ENCODE measurements at regions not wholly inside any gene's neighbourhood (a gene's known extent, or its start where the extent isn't known, plus 50 kb on each side); places are given as distances from the start of the nearest gene placed in this dataset.

DNA sequence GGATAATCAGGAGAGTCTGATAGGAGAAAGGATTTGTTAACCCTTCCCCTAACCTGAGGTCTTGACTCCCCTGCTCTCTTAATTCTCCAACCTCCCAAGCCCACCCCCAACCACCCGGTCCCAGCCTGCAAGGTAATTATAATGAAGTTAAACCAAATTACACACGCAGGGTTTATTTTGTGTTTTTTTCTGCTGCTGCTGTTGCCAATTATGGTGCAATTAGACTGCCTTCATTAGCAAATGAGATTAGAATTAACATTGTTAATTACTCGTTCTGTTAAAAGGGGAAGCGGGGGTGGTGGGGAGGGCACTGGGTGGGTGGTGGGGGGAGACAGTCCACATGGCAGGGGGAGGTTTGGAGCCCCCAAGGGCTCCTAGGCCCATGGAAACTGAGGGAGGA lies 128.9 kb downstream of the CCT6B start:
- peaks cover 33% of the 10 kb centered on the region for H3K9me3 Mint-ChIP-seq (ENCODE audit: unreplicated experiment)
- TF ChIP-seq, protein P1, sequence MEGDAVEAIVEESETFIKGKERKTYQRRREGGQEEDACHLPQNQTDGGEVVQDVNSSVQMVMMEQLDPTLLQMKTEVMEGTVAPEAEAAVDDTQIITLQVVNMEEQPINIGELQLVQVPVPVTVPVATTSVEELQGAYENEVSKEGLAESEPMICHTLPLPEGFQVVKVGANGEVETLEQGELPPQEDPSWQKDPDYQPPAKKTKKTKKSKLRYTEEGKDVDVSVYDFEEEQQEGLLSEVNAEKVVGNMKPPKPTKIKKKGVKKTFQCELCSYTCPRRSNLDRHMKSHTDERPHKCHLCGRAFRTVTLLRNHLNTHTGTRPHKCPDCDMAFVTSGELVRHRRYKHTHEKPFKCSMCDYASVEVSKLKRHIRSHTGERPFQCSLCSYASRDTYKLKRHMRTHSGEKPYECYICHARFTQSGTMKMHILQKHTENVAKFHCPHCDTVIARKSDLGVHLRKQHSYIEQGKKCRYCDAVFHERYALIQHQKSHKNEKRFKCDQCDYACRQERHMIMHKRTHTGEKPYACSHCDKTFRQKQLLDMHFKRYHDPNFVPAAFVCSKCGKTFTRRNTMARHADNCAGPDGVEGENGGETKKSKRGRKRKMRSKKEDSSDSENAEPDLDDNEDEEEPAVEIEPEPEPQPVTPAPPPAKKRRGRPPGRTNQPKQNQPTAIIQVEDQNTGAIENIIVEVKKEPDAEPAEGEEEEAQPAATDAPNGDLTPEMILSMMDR (IDR thresholded peaks at IDR 0.05; ENCODE audit: unreplicated experiment): no peak
- H3K4me1 Mint-ChIP-seq (ENCODE audit: insufficient read depth, unreplicated experiment): no peaks in the 10 kb centered on the region
- CTCF ChIA-PET: no interaction called here
- DNase-seq (ENCODE audit: unreplicated experiment): no peak
- H3K4me3 Mint-ChIP-seq (ENCODE audit: unreplicated experiment): no peak overlapping the region
- POLR2A ChIA-PET: no interaction called here
- no peaks in the 10 kb centered on the region for H3K27me3 Mint-ChIP-seq (ENCODE audit: insufficient read depth, unreplicated experiment)
- H3K27ac Mint-ChIP-seq (ENCODE audit: low read depth, unreplicated experiment): no peak overlapping the region
- intact Hi-C loops (cut with micrococcal nuclease): no loop called here
- H3K36me3 Mint-ChIP-seq (ENCODE audit: insufficient read depth, unreplicated experiment): no peaks in the 10 kb centered on the region
- BruUV-seq (replicated peaks): no TSS peak

DNA sequence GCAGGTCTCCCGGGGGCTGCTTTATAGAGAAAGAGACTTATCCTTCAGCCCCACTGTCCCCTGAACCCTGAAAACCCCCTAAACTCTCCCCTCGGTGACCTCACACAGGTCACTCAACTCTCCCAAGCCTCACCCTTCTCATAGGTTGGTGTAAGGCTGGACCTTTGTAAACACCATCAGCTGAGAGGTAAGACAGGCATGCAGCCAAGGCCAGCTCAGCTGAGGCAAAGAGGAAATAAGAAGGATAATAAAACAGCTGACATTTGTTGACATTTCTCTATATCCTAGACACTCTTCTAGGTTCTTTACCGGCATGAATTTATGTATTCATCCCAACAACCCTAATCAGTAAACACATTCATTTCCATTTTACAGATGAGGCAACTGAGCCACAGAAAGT lies 134.3 kb downstream of the CCT6B start:
- TF ChIP-seq, protein P1 (IDR thresholded peaks at IDR 0.05; ENCODE audit: unreplicated experiment): no peak
- Mint-ChIP-seq H3K27me3 (ENCODE audit: insufficient read depth, unreplicated experiment) (no peaks in the 10 kb centered on the region), H3K4me3 (ENCODE audit: unreplicated experiment) (no peak overlapping the region), H3K9me3 (ENCODE audit: unreplicated experiment) (peaks cover 17% of the 10 kb centered on the region), H3K27ac (ENCODE audit: low read depth, unreplicated experiment) (no peak overlapping the region), H3K4me1 (ENCODE audit: insufficient read depth, unreplicated experiment) (no peaks in the 10 kb centered on the region), H3K36me3 (ENCODE audit: insufficient read depth, unreplicated experiment) (no peaks in the 10 kb centered on the region)
- no peak for DNase-seq (ENCODE audit: unreplicated experiment)
- intact Hi-C loops (cut with micrococcal nuclease): no loop called here
- ChIA-PET CTCF (interaction anchor here (0.5 to 0.7 kb wide), 2 partner anchors 18 to 300 kb away, joined by 3 to 4 read pairs; no protein-coding TSS in a partner anchor), POLR2A (no interaction called here)
- BruUV-seq (replicated peaks): no TSS peak

DNA sequence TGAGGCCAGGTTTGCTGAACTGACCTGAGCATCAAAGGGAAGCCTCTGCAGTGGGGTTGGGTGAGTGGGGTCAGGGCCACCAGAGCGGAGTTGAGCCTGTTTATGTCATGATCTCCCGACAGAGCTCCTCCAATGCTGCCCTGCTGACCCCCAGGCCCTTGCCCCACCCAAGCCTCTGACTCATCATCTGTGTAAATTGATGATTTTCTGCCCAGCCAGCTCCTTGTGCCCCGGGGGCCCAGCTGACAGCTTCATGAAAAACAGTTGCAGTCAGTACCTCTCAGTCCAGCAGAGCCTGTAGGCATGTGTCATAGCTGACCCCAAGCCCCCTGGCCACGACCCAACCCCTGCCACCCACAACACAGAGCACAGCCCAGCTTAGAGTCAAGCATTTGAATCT lies 134.9 kb downstream of the CCT6B start:
- Mint-ChIP-seq H3K4me3 (ENCODE audit: unreplicated experiment) (no peak overlapping the region), H3K9me3 (ENCODE audit: unreplicated experiment) (peaks cover 12% of the 10 kb centered on the region), H3K36me3 (ENCODE audit: insufficient read depth, unreplicated experiment) (no peaks in the 10 kb centered on the region), H3K27me3 (ENCODE audit: insufficient read depth, unreplicated experiment) (no peaks in the 10 kb centered on the region), H3K27ac (ENCODE audit: low read depth, unreplicated experiment) (no peak overlapping the region), H3K4me1 (ENCODE audit: insufficient read depth, unreplicated experiment) (no peaks in the 10 kb centered on the region)
- CTCF ChIA-PET: interaction anchor here (0.5 kb wide), 1 partner anchor 17 kb away, joined by 3 read pairs; no protein-coding TSS in a partner anchor
- DNase-seq (ENCODE audit: unreplicated experiment): no peak
- intact Hi-C loops (cut with micrococcal nuclease): no loop called here
- TF ChIP-seq, protein P1 (IDR thresholded peaks at IDR 0.05; ENCODE audit: unreplicated experiment): no peak
- POLR2A ChIA-PET: no interaction called here
- no TSS peak for BruUV-seq (replicated peaks)

DNA sequence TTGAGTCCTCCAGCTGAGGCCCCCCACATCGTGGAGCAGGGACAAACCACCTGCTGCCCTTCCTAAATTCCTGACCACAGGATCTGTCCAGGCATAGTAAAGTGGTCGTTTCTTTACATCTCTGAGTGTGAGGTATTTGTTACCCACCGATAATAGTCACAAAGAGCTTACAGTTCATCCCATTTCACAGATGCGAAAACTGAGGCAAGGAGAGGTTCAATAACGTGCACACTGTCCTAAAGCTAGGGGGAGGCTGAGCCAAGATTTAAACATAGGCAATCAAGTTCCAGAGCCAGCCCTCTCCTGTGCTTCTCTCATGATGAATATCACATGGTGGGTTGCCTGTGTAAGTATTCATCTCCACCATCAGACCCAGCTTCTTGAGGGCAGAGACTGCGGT lies 135.4 kb downstream of the CCT6B start:
- TF ChIP-seq, protein P1 (IDR thresholded peaks at IDR 0.05; ENCODE audit: unreplicated experiment): no peak
- Mint-ChIP-seq H3K36me3 (ENCODE audit: insufficient read depth, unreplicated experiment) (no peaks in the 10 kb centered on the region), H3K9me3 (ENCODE audit: unreplicated experiment) (peaks cover 8% of the 10 kb centered on the region), H3K4me1 (ENCODE audit: insufficient read depth, unreplicated experiment) (no peaks in the 10 kb centered on the region), H3K27me3 (ENCODE audit: insufficient read depth, unreplicated experiment) (no peaks in the 10 kb centered on the region), H3K4me3 (ENCODE audit: unreplicated experiment) (no peak overlapping the region), H3K27ac (ENCODE audit: low read depth, unreplicated experiment) (no peak overlapping the region)
- POLR2A ChIA-PET: no interaction called here
- CTCF ChIA-PET: no interaction called here
- no TSS peak for BruUV-seq (replicated peaks)
- DNase-seq (ENCODE audit: unreplicated experiment): no peak
- intact Hi-C loops (cut with micrococcal nuclease): no loop called here

All from MCF 10A (cell line).